ENCODE measurements at regions not wholly inside any gene's neighbourhood (a gene's known extent, or its start where the extent isn't known, plus 50 kb on each side); places are given as distances from the start of the nearest gene placed in this dataset.

GRCh38 chr20:7136886-7137285 is 369.4 kb downstream of the BMP2 start:
- DNase-seq, result no peak
- no peak for TF ChIP-seq RCOR1 (IDR thresholded peaks at IDR 0.05; ENCODE audit: insufficient replicate concordance, low read length)
- no peak for TF ChIP-seq BHLHE40 (IDR thresholded peaks at IDR 0.05; ENCODE audit: low read depth, low read length)
- no peak for TF ChIP-seq FOS (IDR thresholded peaks at IDR 0.05; ENCODE audit: low read depth, low read length)
- no peak for TF ChIP-seq MXI1 (IDR thresholded peaks at IDR 0.05; ENCODE audit: borderline replicate concordance, low read depth, low read length)
- TF ChIP-seq RFX5 (IDR thresholded peaks at IDR 0.05; ENCODE audit: low read depth, low read length), result no peak
- no peak for TF ChIP-seq CEBPB (IDR thresholded peaks at IDR 0.05; ENCODE audit: low read depth, low read length)
- TF ChIP-seq ELK1 (IDR thresholded peaks at IDR 0.05; ENCODE audit: borderline replicate concordance, low read depth, low read length), result no peak
- no peak for TF ChIP-seq MAFK (IDR thresholded peaks at IDR 0.05; ENCODE audit: low read depth, low read length)
- no peak for TF ChIP-seq MAZ (IDR thresholded peaks at IDR 0.05; ENCODE audit: borderline replicate concordance, low read depth, low read length)
- no peak for TF ChIP-seq CHD1 (IDR thresholded peaks at IDR 0.05; ENCODE audit: low read depth, low read length)
- TF ChIP-seq, protein P1, sequence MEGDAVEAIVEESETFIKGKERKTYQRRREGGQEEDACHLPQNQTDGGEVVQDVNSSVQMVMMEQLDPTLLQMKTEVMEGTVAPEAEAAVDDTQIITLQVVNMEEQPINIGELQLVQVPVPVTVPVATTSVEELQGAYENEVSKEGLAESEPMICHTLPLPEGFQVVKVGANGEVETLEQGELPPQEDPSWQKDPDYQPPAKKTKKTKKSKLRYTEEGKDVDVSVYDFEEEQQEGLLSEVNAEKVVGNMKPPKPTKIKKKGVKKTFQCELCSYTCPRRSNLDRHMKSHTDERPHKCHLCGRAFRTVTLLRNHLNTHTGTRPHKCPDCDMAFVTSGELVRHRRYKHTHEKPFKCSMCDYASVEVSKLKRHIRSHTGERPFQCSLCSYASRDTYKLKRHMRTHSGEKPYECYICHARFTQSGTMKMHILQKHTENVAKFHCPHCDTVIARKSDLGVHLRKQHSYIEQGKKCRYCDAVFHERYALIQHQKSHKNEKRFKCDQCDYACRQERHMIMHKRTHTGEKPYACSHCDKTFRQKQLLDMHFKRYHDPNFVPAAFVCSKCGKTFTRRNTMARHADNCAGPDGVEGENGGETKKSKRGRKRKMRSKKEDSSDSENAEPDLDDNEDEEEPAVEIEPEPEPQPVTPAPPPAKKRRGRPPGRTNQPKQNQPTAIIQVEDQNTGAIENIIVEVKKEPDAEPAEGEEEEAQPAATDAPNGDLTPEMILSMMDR (conservative IDR thresholded peaks at IDR 0.05; ENCODE audit: low read depth, low read length), result no peak
- TF ChIP-seq, protein P2, sequence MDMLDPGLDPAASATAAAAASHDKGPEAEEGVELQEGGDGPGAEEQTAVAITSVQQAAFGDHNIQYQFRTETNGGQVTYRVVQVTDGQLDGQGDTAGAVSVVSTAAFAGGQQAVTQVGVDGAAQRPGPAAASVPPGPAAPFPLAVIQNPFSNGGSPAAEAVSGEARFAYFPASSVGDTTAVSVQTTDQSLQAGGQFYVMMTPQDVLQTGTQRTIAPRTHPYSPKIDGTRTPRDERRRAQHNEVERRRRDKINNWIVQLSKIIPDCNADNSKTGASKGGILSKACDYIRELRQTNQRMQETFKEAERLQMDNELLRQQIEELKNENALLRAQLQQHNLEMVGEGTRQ (IDR thresholded peaks at IDR 0.05; ENCODE audit: low read depth, low read length), result no peak
- TF ChIP-seq POLR2A (IDR thresholded peaks at IDR 0.05; ENCODE audit: low read depth, low read length), result no peak
- no peak for TF ChIP-seq RAD21 (IDR thresholded peaks at IDR 0.05; ENCODE audit: low read length)
- TF ChIP-seq NFE2L2 (IDR thresholded peaks at IDR 0.05; ENCODE audit: low read depth, low read length), result no peak
- no peak for TF ChIP-seq SMC3 (IDR thresholded peaks at IDR 0.05; ENCODE audit: low read depth, low read length)
- Histone ChIP-seq H3K36me3 (ENCODE audit: control insufficient read depth, insufficient read depth, low read length) (no peaks in the 10 kb centered on the region), H4K5ac (ENCODE audit: low read depth, low read length) (no peak overlapping the region), H2AFZ (replicated peaks; ENCODE audit: low read length, poor library complexity) (no peak overlapping the region), H3K4me2 (ENCODE audit: low read depth, low read length) (no peak overlapping the region), H3K4me1 (ENCODE audit: control insufficient read depth, insufficient read depth, low read length) (no peaks in the 10 kb centered on the region), H2BK15ac (ENCODE audit: low read depth, low read length) (no peak overlapping the region), H3K27me3 (ENCODE audit: control insufficient read depth, insufficient read depth, low read length) (no peaks in the 10 kb centered on the region), H3K9me1 (ENCODE audit: insufficient read depth, low read length) (no peaks in the 10 kb centered on the region), H3K4ac (ENCODE audit: low read depth, low read length) (no peak overlapping the region), H4K91ac (ENCODE audit: insufficient read depth, low read depth, low read length) (no peak overlapping the region), H3K23ac (ENCODE audit: low read depth, low read length) (no peak overlapping the region), H2BK5ac (ENCODE audit: low read depth, low read length, poor library complexity, severe bottlenecking) (no peak overlapping the region), H4K8ac (ENCODE audit: low read depth in 2 of 2, low read length in 2 of 2) (no peak overlapping the region), H2AK5ac (ENCODE audit: low read depth, low read length) (no peak overlapping the region), H3K27ac (ENCODE audit: insufficient read depth, low read length) (no peak overlapping the region), H3K9ac (ENCODE audit: low read depth, low read length) (no peak overlapping the region), H3K18ac (ENCODE audit: low read depth, low read length) (no peak overlapping the region), H2BK120ac (ENCODE audit: low read depth, low read length) (no peak overlapping the region), H3K56ac (ENCODE audit: extremely low read depth, insufficient read depth, low read length) (no peak overlapping the region), H4K20me1 (ENCODE audit: insufficient read depth, low read length) (no peaks in the 10 kb centered on the region), H2AK9ac (replicated peaks; ENCODE audit: low read depth, low read length, poor library complexity) (no peak overlapping the region), H3K9me3 (ENCODE audit: control insufficient read depth, insufficient read depth, low read length) (no peaks in the 10 kb centered on the region), H2BK20ac (ENCODE audit: low read depth, low read length) (no peak overlapping the region), H3K4me3 (ENCODE audit: insufficient read depth, low read depth, low read length) (no peak overlapping the region), H3K79me1 (ENCODE audit: low read depth in 1 of 2, low read length in 2 of 2) (no peaks in the 10 kb centered on the region), H3K14ac (replicated peaks; ENCODE audit: low read depth, low read length) (no peak overlapping the region)
- no peak for ATAC-seq (ENCODE audit: low read depth)
- intact Hi-C loops (cut with micrococcal nuclease), result no loop called here
- ChIA-PET POLR2A (ENCODE audit: unreplicated experiment) (no interaction called here), CTCF (no interaction called here)
- in situ Hi-C loops (cut with MboI; ENCODE audit: low sequenced_read_pairs), result no loop called here
- no CpG with 5 or more reads among the region's 1 CpG for WGBS, 2 experiments (ENCODE audit: extremely low coverage in 2 of 2, insufficient read length in 1 of 2)
- no TSS peak for BruUV-seq (replicated peaks)
- dilution Hi-C loops (cut with HindIII; ENCODE audit: low sequenced_read_pairs, unreplicated experiment), result no loop called here
